ENCODE measurements at regions not wholly inside any gene's neighbourhood (a gene's known extent, or its start where the extent isn't known, plus 50 kb on each side); places are given as distances from the start of the nearest gene placed in this dataset.
"Not testable (repeated sequence)": the region's sequence is repeated elsewhere in the genome, so short reads cannot be mapped to it uniquely, and the experiment has no call there.

DNA sequence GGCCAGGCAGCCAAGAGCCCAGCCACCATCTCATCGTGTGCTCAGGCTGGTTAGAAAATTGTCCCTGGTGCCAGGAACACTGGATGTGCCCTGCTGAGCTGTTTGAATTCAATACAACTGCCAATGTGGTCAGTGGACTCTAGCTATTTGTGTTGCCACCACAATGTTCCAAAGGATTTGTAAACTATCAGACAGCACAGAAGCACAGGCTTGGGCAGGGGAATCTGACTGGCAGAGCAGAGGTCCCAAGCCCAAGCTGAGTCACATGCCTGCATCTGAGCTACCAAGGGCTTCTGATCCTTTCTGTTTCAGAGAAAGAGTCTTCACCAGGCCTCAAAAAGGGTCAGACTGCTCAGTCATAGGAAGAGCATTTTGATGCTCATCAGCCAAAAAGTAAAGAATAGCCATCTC, 232.1 kb upstream of the SEMA3C start:
- no peaks in the 10 kb centered on the region for H3K79me2 ChIP-seq (ENCODE audit: control insufficient read depth, insufficient read depth, low read length)
- no peak overlapping the region for H2AFZ ChIP-seq (ENCODE audit: insufficient read depth, low read depth, low read length, poor library complexity, severe bottlenecking)
- ATAC-seq (ENCODE audit: low read depth) (no peak), DNase-seq (no peak)
- POLR2A ChIA-PET = no interaction called here
- H3K27ac Mint-ChIP-seq = no peak overlapping the region
- no peak overlapping the region for H3K4me3 Mint-ChIP-seq
- no peak overlapping the region for H3K4me2 ChIP-seq (replicated peaks; ENCODE audit: low read depth, low read length, poor library complexity, severe bottlenecking)
- no peaks in the 10 kb centered on the region for H3K36me3 ChIP-seq (replicated peaks in 1 of 2; ENCODE audit: control extremely low read depth in 1 of 2, control insufficient read depth in 1 of 2, extremely low read depth in 1 of 2, insufficient read depth in 2 of 2, low read length in 1 of 2)
- H4K20me1 ChIP-seq (ENCODE audit: control insufficient read depth, insufficient read depth, low read length, poor library complexity, severe bottlenecking) = no peaks in the 10 kb centered on the region
- 77% methylated on average over 1 of the region's 1 CpG for WGBS (ENCODE audit: insufficient coverage)
- H3K4me1 Mint-ChIP-seq = no peaks in the 10 kb centered on the region
- H3K9me3 Mint-ChIP-seq (ENCODE audit: insufficient read depth) = peaks cover 3% of the 10 kb centered on the region
- no peaks in the 10 kb centered on the region for H3K27me3 ChIP-seq (replicated peaks in 1 of 4; ENCODE audit: control extremely low read depth in 1 of 4, control insufficient read depth in 3 of 4, insufficient read depth in 4 of 4, low read length in 3 of 4)
- intact Hi-C loops (cut with micrococcal nuclease) = no loop called here
- no peaks in the 10 kb centered on the region for H3K4me1 ChIP-seq (ENCODE audit: control insufficient read depth in 2 of 2, insufficient read depth in 2 of 2, low read length in 2 of 2)
- TF ChIP-seq, protein P1, sequence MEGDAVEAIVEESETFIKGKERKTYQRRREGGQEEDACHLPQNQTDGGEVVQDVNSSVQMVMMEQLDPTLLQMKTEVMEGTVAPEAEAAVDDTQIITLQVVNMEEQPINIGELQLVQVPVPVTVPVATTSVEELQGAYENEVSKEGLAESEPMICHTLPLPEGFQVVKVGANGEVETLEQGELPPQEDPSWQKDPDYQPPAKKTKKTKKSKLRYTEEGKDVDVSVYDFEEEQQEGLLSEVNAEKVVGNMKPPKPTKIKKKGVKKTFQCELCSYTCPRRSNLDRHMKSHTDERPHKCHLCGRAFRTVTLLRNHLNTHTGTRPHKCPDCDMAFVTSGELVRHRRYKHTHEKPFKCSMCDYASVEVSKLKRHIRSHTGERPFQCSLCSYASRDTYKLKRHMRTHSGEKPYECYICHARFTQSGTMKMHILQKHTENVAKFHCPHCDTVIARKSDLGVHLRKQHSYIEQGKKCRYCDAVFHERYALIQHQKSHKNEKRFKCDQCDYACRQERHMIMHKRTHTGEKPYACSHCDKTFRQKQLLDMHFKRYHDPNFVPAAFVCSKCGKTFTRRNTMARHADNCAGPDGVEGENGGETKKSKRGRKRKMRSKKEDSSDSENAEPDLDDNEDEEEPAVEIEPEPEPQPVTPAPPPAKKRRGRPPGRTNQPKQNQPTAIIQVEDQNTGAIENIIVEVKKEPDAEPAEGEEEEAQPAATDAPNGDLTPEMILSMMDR (IDR thresholded peaks at IDR 0.05) = no peak
- no peak for TF ChIP-seq EZH2 (IDR thresholded peaks at IDR 0.05; ENCODE audit: borderline replicate concordance, insufficient read depth, low read depth, low read length, poor library complexity, severe bottlenecking)
- no peaks in the 10 kb centered on the region for H3K9me3 ChIP-seq (ENCODE audit: control extremely low read depth in 1 of 3, control insufficient read depth in 2 of 3, insufficient read depth in 1 of 3, low read length in 2 of 3)
- no peak overlapping the region for H3K4me3 ChIP-seq (ENCODE audit: control extremely low read depth in 1 of 5, extremely low read depth in 1 of 5, insufficient read depth in 1 of 5, low read depth in 2 of 5, low read length in 4 of 5)
- no peak overlapping the region for H3K27ac ChIP-seq (ENCODE audit: low read length in 2 of 2)
- no peak overlapping the region for H3K9ac ChIP-seq (ENCODE audit: low read length)
- no peaks in the 10 kb centered on the region for H3K27me3 Mint-ChIP-seq
- CTCF ChIA-PET = no interaction called here

DNA sequence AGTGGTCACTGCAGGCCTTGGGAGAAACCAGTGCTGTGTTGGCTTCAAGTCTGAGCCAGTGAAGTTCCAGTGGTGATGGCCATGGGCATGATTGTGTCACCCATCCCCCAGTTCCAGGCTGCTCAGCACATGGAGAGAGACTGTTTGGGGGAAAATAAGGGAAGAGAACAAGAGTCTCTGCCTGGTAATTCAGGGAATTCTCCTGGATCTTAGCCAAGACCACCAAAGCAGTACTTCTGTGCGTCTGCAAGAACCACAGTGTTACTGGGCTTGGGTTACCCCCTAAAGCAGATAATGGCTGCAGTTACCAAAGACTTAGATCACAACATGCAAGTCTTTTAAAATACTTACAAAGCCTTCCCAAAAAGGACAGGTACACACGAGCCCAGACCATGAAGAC, 225.0 kb upstream of the SEMA3C start:
- Histone ChIP-seq H3K9ac (ENCODE audit: low read length) (no peak overlapping the region), H4K20me1 (ENCODE audit: control insufficient read depth, insufficient read depth, low read length, poor library complexity, severe bottlenecking) (no peaks in the 10 kb centered on the region), H3K27me3 (replicated peaks in 1 of 4; ENCODE audit: control extremely low read depth in 1 of 4, control insufficient read depth in 3 of 4, insufficient read depth in 4 of 4, low read length in 3 of 4) (no peaks in the 10 kb centered on the region), H3K36me3 (replicated peaks in 1 of 2; ENCODE audit: control extremely low read depth in 1 of 2, control insufficient read depth in 1 of 2, extremely low read depth in 1 of 2, insufficient read depth in 2 of 2, low read length in 1 of 2) (no peaks in the 10 kb centered on the region), H3K4me2 (replicated peaks; ENCODE audit: low read depth, low read length, poor library complexity, severe bottlenecking) (no peak overlapping the region), H3K27ac (ENCODE audit: low read length in 2 of 2) (no peak overlapping the region), H2AFZ (ENCODE audit: insufficient read depth, low read depth, low read length, poor library complexity, severe bottlenecking) (no peak overlapping the region), H3K4me3 (ENCODE audit: control extremely low read depth in 1 of 5, extremely low read depth in 1 of 5, insufficient read depth in 1 of 5, low read depth in 2 of 5, low read length in 4 of 5) (no peak overlapping the region), H3K4me1 (ENCODE audit: control insufficient read depth in 2 of 2, insufficient read depth in 2 of 2, low read length in 2 of 2) (no peaks in the 10 kb centered on the region), H3K79me2 (ENCODE audit: control insufficient read depth, insufficient read depth, low read length) (no peaks in the 10 kb centered on the region), H3K9me3 (ENCODE audit: control extremely low read depth in 1 of 3, control insufficient read depth in 2 of 3, insufficient read depth in 1 of 3, low read length in 2 of 3) (peaks cover 0 to 4% (median 0%) of the 10 kb centered on the region in 3 donors)
- TF ChIP-seq, protein P1 (IDR thresholded peaks at IDR 0.05) = no peak
- no peak for TF ChIP-seq EZH2 (IDR thresholded peaks at IDR 0.05; ENCODE audit: borderline replicate concordance, insufficient read depth, low read depth, low read length, poor library complexity, severe bottlenecking)
- POLR2A ChIA-PET = no interaction called here
- no peak for ATAC-seq (ENCODE audit: low read depth)
- intact Hi-C loops (cut with micrococcal nuclease) = no loop called here
- DNase-seq = no peak
- H3K4me3 Mint-ChIP-seq = no peak overlapping the region
- no peak overlapping the region for H3K27ac Mint-ChIP-seq
- no peaks in the 10 kb centered on the region for H3K4me1 Mint-ChIP-seq
- H3K27me3 Mint-ChIP-seq = no peaks in the 10 kb centered on the region
- WGBS (ENCODE audit: insufficient coverage) = 86% methylated on average over 2 of the region's 2 CpGs
- CTCF ChIA-PET = no interaction called here
- H3K9me3 Mint-ChIP-seq (ENCODE audit: insufficient read depth) = peaks cover 7% of the 10 kb centered on the region

DNA sequence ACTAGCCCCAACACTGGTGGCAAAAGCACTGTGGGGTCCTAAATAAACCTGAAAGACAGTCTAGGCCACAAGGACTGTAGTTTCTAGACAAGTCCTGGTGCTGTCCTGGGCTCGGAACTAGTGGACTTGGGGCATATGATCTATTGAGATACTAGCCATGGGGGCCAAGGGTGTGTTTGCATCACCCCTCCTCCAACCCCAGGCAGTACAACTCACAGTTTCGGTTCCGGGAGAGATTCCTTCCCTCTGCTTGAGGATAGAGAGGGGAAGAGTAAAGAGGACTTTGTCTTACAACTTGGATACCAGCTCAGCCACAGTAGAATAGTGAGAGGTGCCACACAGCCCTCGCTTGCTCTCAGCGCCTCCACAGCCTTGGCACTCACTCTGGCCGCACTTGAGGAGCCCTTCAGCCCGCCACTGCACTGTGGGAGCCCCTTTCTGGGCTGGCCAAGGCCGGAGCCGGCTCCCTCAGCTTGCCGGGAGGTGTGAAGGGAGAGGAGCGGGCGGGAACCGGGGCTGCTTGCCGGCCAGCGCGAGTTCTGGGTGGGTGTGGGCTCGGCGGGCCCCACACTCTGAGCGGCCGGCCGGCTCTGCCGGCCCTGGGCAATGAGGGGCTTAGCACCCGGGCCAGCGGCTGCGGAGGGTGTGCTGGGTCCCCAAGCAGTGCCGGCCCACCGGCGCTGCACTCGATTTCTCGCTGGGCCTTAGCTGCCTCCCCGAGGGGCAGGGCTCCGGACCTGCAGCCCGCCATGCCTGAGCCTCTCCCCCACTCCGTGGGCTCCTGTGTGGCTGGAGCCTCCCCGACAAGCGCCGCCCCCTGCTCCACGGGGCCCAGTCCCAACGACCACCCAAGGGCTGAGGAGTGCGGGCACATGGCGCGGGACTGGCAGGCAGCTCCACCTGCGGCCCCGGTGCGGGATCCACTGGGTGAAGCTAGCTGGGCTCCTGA, 222.7 kb upstream of the SEMA3C start:
- ATAC-seq (ENCODE audit: low read depth); H3K27me3 ChIP-seq (replicated peaks in 1 of 4; ENCODE audit: control extremely low read depth in 1 of 4, control insufficient read depth in 3 of 4, insufficient read depth in 4 of 4, low read length in 3 of 4); H3K27ac ChIP-seq (ENCODE audit: low read length in 2 of 2); H3K9me3 Mint-ChIP-seq (ENCODE audit: insufficient read depth); H3K79me2 ChIP-seq (ENCODE audit: control insufficient read depth, insufficient read depth, low read length); intact Hi-C loops (cut with micrococcal nuclease); CTCF ChIA-PET; H3K27me3 Mint-ChIP-seq; H3K4me2 ChIP-seq (replicated peaks; ENCODE audit: low read depth, low read length, poor library complexity, severe bottlenecking); H3K4me1 ChIP-seq (ENCODE audit: control insufficient read depth in 2 of 2, insufficient read depth in 2 of 2, low read length in 2 of 2); H4K20me1 ChIP-seq (ENCODE audit: control insufficient read depth, insufficient read depth, low read length, poor library complexity, severe bottlenecking); H3K4me3 ChIP-seq (ENCODE audit: control extremely low read depth in 1 of 5, extremely low read depth in 1 of 5, insufficient read depth in 1 of 5, low read depth in 2 of 5, low read length in 4 of 5); H3K4me3 Mint-ChIP-seq; H3K27ac Mint-ChIP-seq; H3K9ac ChIP-seq (ENCODE audit: low read length); H3K36me3 ChIP-seq (replicated peaks in 1 of 2; ENCODE audit: control extremely low read depth in 1 of 2, control insufficient read depth in 1 of 2, extremely low read depth in 1 of 2, insufficient read depth in 2 of 2, low read length in 1 of 2); H3K4me1 Mint-ChIP-seq; H3K9me3 ChIP-seq (ENCODE audit: control extremely low read depth in 1 of 3, control insufficient read depth in 2 of 3, insufficient read depth in 1 of 3, low read length in 2 of 3); POLR2A ChIA-PET; H2AFZ ChIP-seq (ENCODE audit: insufficient read depth, low read depth, low read length, poor library complexity, severe bottlenecking); DNase-seq: not testable (repeated sequence)
- 97% methylated on average over 42 of the region's 45 CpGs for WGBS (ENCODE audit: insufficient coverage)

Data from B cell (primary cell).